Endothelial cell of umbilical vein (primary cell): ENCODE measurements at regions not wholly inside any gene's neighbourhood (a gene's known extent, or its start where the extent isn't known, plus 50 kb on each side); places are given as distances from the start of the nearest gene placed in this dataset.

Source experiments
- BruUV-seq: library from RNA; stranded (reverse); fragments of 400-500 nt; replicated peaks from 2 replicates; lab custom pipeline; 2021; lab: Mats Ljungman, UMichigan
- CTCF ChIA-PET: fragments of 300-600, 350-600 bp; sonication (Branson Sonifier 250); formaldehyde crosslinking; loops from one replicate; lab custom pipeline; 2021; ENCODE audit warnings: antibody characterized with exemption, inconsistent platforms; lab: Charles Lee
- POLR2A ChIA-PET: fragments of 300-600, 350-600 bp; sonication (Branson Sonifier 250); formaldehyde crosslinking; loops from one replicate; lab custom pipeline; 2021; ENCODE audit warnings: antibody characterized with exemption, inconsistent platforms; lab: Charles Lee
- DNase-seq: peaks from one replicate; pipeline ENCODE4 v3.0.0-alpha.2; 2011; ENCODE audit warnings: low read depth, low spot score
- FAIRE-seq: peaks from 2 replicates; lab custom pipeline; 2011; peaks lifted over from hg19 to GRCh38; lab: Jason Lieb, UNC
- H2AFZ ChIP-seq: 2 replicates; pipeline ENCODE4 v1.6.0; 2012; ENCODE audit warnings: low read depth, low read length, control low read depth, inconsistent platforms
- H3K27ac ChIP-seq: 2 replicates; pipeline ENCODE4 v1.5.1; 2011; ENCODE audit warnings: low read depth, mild to moderate bottlenecking, control low read depth, low read length, moderate library complexity; ENCODE audit not compliant: insufficient read depth
- H3K27me3 ChIP-seq, 2 experiments: 2 replicates each; pipeline versions ENCODE4 v1.6.0 to v1.6.1; 2011; ENCODE audit warnings: low read length in 2 of 2, mixed read lengths in 1 of 2; ENCODE audit not compliant: control insufficient read depth in 2 of 2, insufficient read depth in 2 of 2
- H3K36me3 ChIP-seq, 2 experiments: 2 replicates in 1 of 2; 3 replicates in 1 of 2; pipeline ENCODE4 v1.5.1; 2011; ENCODE audit warnings: low read length in 2 of 2, mild to moderate bottlenecking in 1 of 2, moderate library complexity in 1 of 2; ENCODE audit not compliant: control insufficient read depth in 2 of 2, insufficient read depth in 2 of 2; ENCODE audit errors: extremely low read depth in 1 of 2
- H3K4me1 ChIP-seq: 3 replicates; pipeline ENCODE4 v1.5.1; 2011; ENCODE audit warnings: mild to moderate bottlenecking, low read length; ENCODE audit not compliant: control insufficient read depth, insufficient read depth; ENCODE audit errors: extremely low read depth
- H3K4me2 ChIP-seq: 2 replicates; pipeline ENCODE4 v1.6.1; 2011; ENCODE audit warnings: low read length, control low read depth, mixed read lengths; ENCODE audit not compliant: insufficient read depth
- H3K4me3 ChIP-seq, 3 experiments: fragments of 200-600 bp in 1 of 3; sonication (generic), shearing (Covaris generic) in 1 of 3; replicated peaks in 1 of 3; 2 replicates each; pipeline ENCODE4 v1.5.1; 2011 to 2016; ENCODE audit warnings: control low read depth in 3 of 3, low read length in 3 of 3, mild to moderate bottlenecking in 2 of 3, inconsistent platforms in 1 of 3, low read depth in 1 of 3, moderate library complexity in 1 of 3; ENCODE audit not compliant: insufficient read depth in 1 of 3
- H3K79me2 ChIP-seq: 2 replicates; pipeline ENCODE4 v1.6.0; 2012; ENCODE audit warnings: low read length, inconsistent platforms; ENCODE audit not compliant: control insufficient read depth, insufficient read depth
- H3K9ac ChIP-seq: replicated peaks from 2 replicates; pipeline ENCODE3; 2011; ENCODE audit warnings: low read length, control low read depth; ENCODE audit not compliant: insufficient read depth; ENCODE audit errors: extremely low read depth
- H3K9me1 ChIP-seq: replicated peaks from 3 replicates; pipeline ENCODE4 v1.6.0; 2011; ENCODE audit warnings: mild to moderate bottlenecking, low read length; ENCODE audit not compliant: control insufficient read depth, insufficient read depth; ENCODE audit errors: extremely low read depth
- H3K9me3 ChIP-seq: replicated peaks from 2 replicates; pipeline ENCODE4 v1.5.1; 2012; ENCODE audit warnings: low read length, inconsistent platforms; ENCODE audit not compliant: control insufficient read depth, insufficient read depth
- H4K20me1 ChIP-seq: replicated peaks from 2 replicates; pipeline ENCODE3; 2011; ENCODE audit warnings: mild to moderate bottlenecking, low read length; ENCODE audit not compliant: control insufficient read depth, insufficient read depth; ENCODE audit errors: extremely low read depth
- CTCF ChIP-seq, 2 donors: IDR thresholded peaks; 1 replicate in 1 of 2; 2 replicates in 1 of 2; pipeline ENCODE4 v1.5.1; 2011; ENCODE audit warnings: low read length in 2 of 2, mild to moderate bottlenecking in 2 of 2, moderate library complexity in 2 of 2, control low read depth in 1 of 2, inconsistent platforms in 1 of 2, low read depth in 1 of 2; ENCODE audit not compliant: insufficient read depth in 1 of 2; ENCODE audit errors: extremely low read depth in 1 of 2
- EZH2 ChIP-seq: IDR thresholded peaks from 2 replicates; pipeline ENCODE4 v1.6.1; 2012; ENCODE audit warnings: borderline replicate concordance, low read depth, mild to moderate bottlenecking, moderate library complexity, low read length, inconsistent platforms; ENCODE audit not compliant: severe bottlenecking
- FOS ChIP-seq: IDR thresholded peaks from 2 replicates; pipeline ENCODE4 v1.6.1; 2011; ENCODE audit warnings: mild to moderate bottlenecking, low read length, moderate library complexity, borderline replicate concordance; ENCODE audit not compliant: insufficient read depth
- GATA2 ChIP-seq: IDR thresholded peaks from 2 replicates; pipeline ENCODE4 v1.7.0; 2011; ENCODE audit warnings: low read depth, mild to moderate bottlenecking, moderate library complexity, mixed read lengths, low read length; ENCODE audit not compliant: insufficient read length, insufficient read depth
- JUN ChIP-seq: IDR thresholded peaks from 2 replicates; pipeline ENCODE4 v1.6.1; 2011; ENCODE audit warnings: borderline replicate concordance, low read depth; ENCODE audit not compliant: insufficient read length, insufficient read depth
- MAX ChIP-seq: IDR thresholded peaks from 2 replicates; pipeline ENCODE4 v1.6.1; 2011; ENCODE audit not compliant: insufficient read depth, insufficient read length
- MYC ChIP-seq: IDR thresholded peaks from one replicate; pipeline ENCODE4 v1.6.1; 2011; ENCODE audit warnings: mild to moderate bottlenecking, low read depth, low read length
- POLR2A ChIP-seq: IDR thresholded peaks from 2 replicates; pipeline ENCODE4 v1.6.1; 2012; ENCODE audit warnings: low read depth, mild to moderate bottlenecking, control low read depth, low read length
- POLR2AphosphoS5 ChIP-seq: IDR thresholded peaks from 2 replicates; pipeline ENCODE4 v1.6.1; 2012; ENCODE audit warnings: low read depth, mild to moderate bottlenecking, control low read depth, low read length, moderate library complexity; ENCODE audit not compliant: insufficient read depth
- dilution Hi-C: fragments of 300-500 bp; cut with MboI; formaldehyde crosslinking; loops from one replicate; pipeline ENCODE4 v1.15.0; 2019; ENCODE audit warnings: low sequenced_read_pairs; ENCODE audit not compliant: extremely low pct_ligation_motif_present
- intact Hi-C: fragments of 100-400 bp; cut with micrococcal nuclease; formaldehyde crosslinking; loops from one replicate; pipeline ENCODE4 v1.10.0; 2022

GRCh38 chr3:3365716-3366115, 186.2 kb upstream of the CRBN start:
- H3K9ac ChIP-seq = no peak overlapping the region
- H3K27me3 ChIP-seq = no peaks in the 10 kb centered on the region
- H3K9me3 ChIP-seq = peaks cover 5% of the 10 kb centered on the region
- ChIA-PET CTCF (no interaction called here), POLR2A (no interaction called here)
- no peak for DNase-seq
- no peak for FAIRE-seq
- dilution Hi-C loops (no loop called here), intact Hi-C loops (no loop called here)
- no peaks in the 10 kb centered on the region for H3K79me2 ChIP-seq
- no peaks in the 10 kb centered on the region for H3K9me1 ChIP-seq
- no peak for TF ChIP-seq MYC
- no peak for TF ChIP-seq GATA2
- TF ChIP-seq FOS = no peak
- TF ChIP-seq JUN = no peak
- no peak for TF ChIP-seq CTCF (IDR thresholded peaks at IDR 0.05; ENCODE audit: extremely low read depth in 1 of 2, insufficient read depth in 1 of 2, low read depth in 1 of 2, low read length in 2 of 2)
- no peak for TF ChIP-seq MAX
- no peak for TF ChIP-seq POLR2AphosphoS5
- no peak for TF ChIP-seq POLR2A
- TF ChIP-seq EZH2 = no peak
- H3K4me2 ChIP-seq = no peak overlapping the region
- H2AFZ ChIP-seq = no peak overlapping the region
- no peak overlapping the region for H3K27ac ChIP-seq
- H3K4me1 ChIP-seq = no peaks in the 10 kb centered on the region
- H4K20me1 ChIP-seq = no peaks in the 10 kb centered on the region
- no peaks in the 10 kb centered on the region for H3K36me3 ChIP-seq
- no peak overlapping the region for H3K4me3 ChIP-seq
- BruUV-seq = no TSS peak
